SK-N-SH (cell line): ENCODE measurements at regions not wholly inside any gene's neighbourhood (a gene's known extent, or its start where the extent isn't known, plus 50 kb on each side); places are given as distances from the start of the nearest gene placed in this dataset.

ENCODE experiments used
- CHD2 ChIP-seq: fragments of 150-350 bp; IDR thresholded peaks from 2 replicates; pipeline ENCODE4 v1.6.1; 2018; ENCODE audit warnings: low read length; ENCODE audit not compliant: partially characterized antibody
- EP300 ChIP-seq, 2 experiments: IDR thresholded peaks; 2 replicates each; pipeline versions ENCODE4 v1.4.0 to v1.6.1; 2012; ENCODE audit warnings: borderline replicate concordance in 1 of 2, low read depth in 1 of 2, low read length in 1 of 2
- FOXJ3 ChIP-seq: sonication (generic); formaldehyde crosslinking; IDR thresholded peaks from 2 replicates; pipeline ENCODE4 v1.5.1; 2020; ENCODE audit warnings: mild to moderate bottlenecking, missing genetic modification reagents
- GATA2 ChIP-seq: sonication (generic); formaldehyde crosslinking; IDR thresholded peaks from 2 replicates; pipeline ENCODE4 v1.5.0; 2020; ENCODE audit warnings: mild to moderate bottlenecking, missing genetic modification reagents
- MXI1 ChIP-seq: IDR thresholded peaks from 2 replicates; pipeline ENCODE4 v1.6.1; 2012; ENCODE audit warnings: mild to moderate bottlenecking, low read depth, low read length, improper control_type of control experiment
- NFIC ChIP-seq: IDR thresholded peaks from 2 replicates; pipeline ENCODE4 v1.4.0; 2012; ENCODE audit warnings: borderline replicate concordance
- NRF1 ChIP-seq: IDR thresholded peaks from 2 replicates; pipeline ENCODE4 v1.6.1; 2012; ENCODE audit warnings: low read depth, mild to moderate bottlenecking, low read length
- RAD21 ChIP-seq: IDR thresholded peaks from 2 replicates; pipeline ENCODE4 v1.6.1; 2012; ENCODE audit warnings: mild to moderate bottlenecking, low read length
- REST ChIP-seq: IDR thresholded peaks from 2 replicates; pipeline ENCODE4 v1.6.1; 2012; ENCODE audit warnings: mild to moderate bottlenecking, low read depth, low read length, moderate library complexity
- RFX5 ChIP-seq: IDR thresholded peaks from 2 replicates; pipeline ENCODE4 v1.6.1; 2012; ENCODE audit warnings: mild to moderate bottlenecking, improper control_type of control experiment, low read length
- SIN3A ChIP-seq: IDR thresholded peaks from 2 replicates; pipeline ENCODE4 v1.6.1; 2012; ENCODE audit warnings: low read depth, mild to moderate bottlenecking, low read length, moderate library complexity, borderline replicate concordance
- TCF12 ChIP-seq: IDR thresholded peaks from 2 replicates; pipeline ENCODE4 v1.4.0; 2012
- USF2 ChIP-seq: fragments of 150-350 bp; IDR thresholded peaks from 2 replicates; pipeline ENCODE4 v1.6.1; 2017; ENCODE audit warnings: antibody characterized with exemption, low read length, low read depth, borderline replicate concordance
- TF ChIP-seq, protein P1 (sequence below): fragments of 200-600 bp; sonication (generic); IDR thresholded peaks from 2 replicates; pipeline ENCODE4 v1.6.1; 2017; ENCODE audit warnings: antibody characterized with exemption, mild to moderate bottlenecking, moderate library complexity

GRCh38 chr4:147076179-147076578, 130.5 kb upstream of the TTC29 start:
- no peak for TF ChIP-seq EP300 (IDR thresholded peaks at IDR 0.05; ENCODE audit: borderline replicate concordance in 1 of 2, low read depth in 1 of 2, low read length in 1 of 2)
- TF ChIP-seq, protein P1, sequence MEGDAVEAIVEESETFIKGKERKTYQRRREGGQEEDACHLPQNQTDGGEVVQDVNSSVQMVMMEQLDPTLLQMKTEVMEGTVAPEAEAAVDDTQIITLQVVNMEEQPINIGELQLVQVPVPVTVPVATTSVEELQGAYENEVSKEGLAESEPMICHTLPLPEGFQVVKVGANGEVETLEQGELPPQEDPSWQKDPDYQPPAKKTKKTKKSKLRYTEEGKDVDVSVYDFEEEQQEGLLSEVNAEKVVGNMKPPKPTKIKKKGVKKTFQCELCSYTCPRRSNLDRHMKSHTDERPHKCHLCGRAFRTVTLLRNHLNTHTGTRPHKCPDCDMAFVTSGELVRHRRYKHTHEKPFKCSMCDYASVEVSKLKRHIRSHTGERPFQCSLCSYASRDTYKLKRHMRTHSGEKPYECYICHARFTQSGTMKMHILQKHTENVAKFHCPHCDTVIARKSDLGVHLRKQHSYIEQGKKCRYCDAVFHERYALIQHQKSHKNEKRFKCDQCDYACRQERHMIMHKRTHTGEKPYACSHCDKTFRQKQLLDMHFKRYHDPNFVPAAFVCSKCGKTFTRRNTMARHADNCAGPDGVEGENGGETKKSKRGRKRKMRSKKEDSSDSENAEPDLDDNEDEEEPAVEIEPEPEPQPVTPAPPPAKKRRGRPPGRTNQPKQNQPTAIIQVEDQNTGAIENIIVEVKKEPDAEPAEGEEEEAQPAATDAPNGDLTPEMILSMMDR, result no peak
- TF ChIP-seq NRF1, result no peak
- TF ChIP-seq NFIC, result no peak
- no peak for TF ChIP-seq SIN3A
- TF ChIP-seq REST, result no peak
- no peak for TF ChIP-seq CHD2
- TF ChIP-seq GATA2 (CRISPR knock-in tag), result no peak
- no peak for TF ChIP-seq RAD21
- no peak for TF ChIP-seq MXI1
- no peak for TF ChIP-seq TCF12
- no peak for TF ChIP-seq FOXJ3 (CRISPR knock-in tag)
- no peak for TF ChIP-seq USF2
- no peak for TF ChIP-seq RFX5
